CD4-positive, alpha-beta T cell (primary cell): ENCODE measurements at regions not wholly inside any gene's neighbourhood (a gene's known extent, or its start where the extent isn't known, plus 50 kb on each side); places are given as distances from the start of the nearest gene placed in this dataset.

Source experiments
- ATAC-seq: fragments of 200-7000 bp; cut with Tn5 transposase; one replicate; pipeline ENCODE4 v1.10.0; 2022; ENCODE audit warnings: mild to moderate bottlenecking; ENCODE audit not compliant: poor library complexity
- CTCF ChIA-PET: fragments of 350-600 bp; sonication (Branson Sonifier 250); formaldehyde crosslinking; loops from one replicate; lab custom pipeline; 2021; ENCODE audit warnings: antibody characterized with exemption, inconsistent platforms; lab: Charles Lee
- POLR2A ChIA-PET: fragments of 350-600 bp; sonication (Branson Sonifier 250); formaldehyde crosslinking; loops from one replicate; lab custom pipeline; 2021; ENCODE audit warnings: antibody characterized with exemption, inconsistent platforms; lab: Charles Lee
- DNase-seq, 14 experiments: peaks; one replicate each; pipeline ENCODE4 v3.0.0-alpha.2; 2013 to 2020; ENCODE audit warnings: mixed read lengths in 2 of 14
- H3K27ac ChIP-seq, 2 donors: one replicate each; pipeline versions ENCODE4 v1.5.1 to v1.7.0; 2013; ENCODE audit warnings: low read length in 2 of 2, low read depth in 1 of 2, mild to moderate bottlenecking in 1 of 2
- H3K27me3 ChIP-seq, 2 experiments: 1 replicate in 1 of 2; 2 replicates in 1 of 2; pipeline versions ENCODE4 v1.6.1 to v1.7.0; 2013; ENCODE audit warnings: low read length in 2 of 2, control low read depth in 1 of 2, mild to moderate bottlenecking in 1 of 2, moderate library complexity in 1 of 2; ENCODE audit not compliant: insufficient read depth in 2 of 2, control insufficient read depth in 1 of 2
- H3K36me3 ChIP-seq: one replicate; pipeline ENCODE4 v1.6.1; 2013; ENCODE audit warnings: low read length, control low read depth; ENCODE audit not compliant: insufficient read depth
- H3K4me1 ChIP-seq: one replicate; pipeline ENCODE4 v1.6.1; 2013; ENCODE audit warnings: low read length, control low read depth; ENCODE audit not compliant: insufficient read depth
- H3K4me3 ChIP-seq: one replicate; pipeline ENCODE4 v1.5.1; 2013; ENCODE audit warnings: mild to moderate bottlenecking, low read length, moderate library complexity
- H3K9me3 ChIP-seq, 2 experiments: 1 replicate in 1 of 2; 2 replicates in 1 of 2; pipeline versions ENCODE4 v1.6.1 to v1.7.0; 2013; ENCODE audit warnings: low read length in 2 of 2, mild to moderate bottlenecking in 2 of 2, control low read depth in 1 of 2, moderate library complexity in 1 of 2; ENCODE audit not compliant: control insufficient read depth in 1 of 2, insufficient read depth in 1 of 2
- H3K27ac Mint-ChIP-seq: one replicate; pipeline ENCODE4 v1.8.0; 2020; ENCODE audit warnings: mixed read lengths
- H3K27me3 Mint-ChIP-seq: one replicate; pipeline ENCODE4 v1.8.0; 2021; ENCODE audit warnings: mixed read lengths
- H3K36me3 Mint-ChIP-seq: one replicate; pipeline ENCODE4 v1.8.0; 2021; ENCODE audit warnings: low read depth, mixed read lengths
- H3K4me1 Mint-ChIP-seq: one replicate; pipeline ENCODE4 v1.8.0; 2021; ENCODE audit warnings: low read depth, mixed read lengths
- H3K4me3 Mint-ChIP-seq: one replicate; pipeline ENCODE4 v1.8.0; 2020; ENCODE audit warnings: mild to moderate bottlenecking, mixed read lengths
- H3K9me3 Mint-ChIP-seq: one replicate; pipeline ENCODE4 v1.8.0; 2020; ENCODE audit warnings: mixed read lengths
- CTCF ChIP-seq: fragments of 200-600 bp; IDR thresholded peaks from one replicate; pipeline ENCODE4 v1.8.0; 2022; ENCODE audit warnings: antibody characterized with exemption, mild to moderate bottlenecking
- intact Hi-C, 2 experiments: fragments of 100-400 bp; cut with DNase I in 1 of 2; cut with micrococcal nuclease in 1 of 2; formaldehyde crosslinking; loops; one replicate each; pipeline versions ENCODE4 v1.15.1 to v1.9.0; 2023 to 2025; cut with DNase I, micrococcal nuclease

GRCh38 chr19:46927106-46927505 is 66.3 kb downstream of the ARHGAP35 start:
- intact Hi-C loops: loop anchor here in 1 of 2 experiments (5.0 kb wide), 1 partner anchor 65 kb away; no protein-coding TSS in a partner anchor
- TF ChIP-seq CTCF: no peak
- peaks cover 67% of the 10 kb centered on the region for H3K4me1 Mint-ChIP-seq

GRCh38 chr19:46927893-46928292 is 67.1 kb downstream of the ARHGAP35 start:
- Mint-ChIP-seq H3K27me3 (no peaks in the 10 kb centered on the region), H3K27ac (peak overlapping the region; percentile 34), H3K9me3 (no peaks in the 10 kb centered on the region), H3K4me1 (peaks cover 67% of the 10 kb centered on the region), H3K36me3 (peaks cover 8% of the 10 kb centered on the region), H3K4me3 (no peak overlapping the region)
- H3K9me3 ChIP-seq: no peaks in the 10 kb centered on the region
- peaks cover under 1% of the 10 kb centered on the region for H3K36me3 ChIP-seq
- no peak overlapping the region for H3K4me3 ChIP-seq
- intact Hi-C loops: loop anchor here in 1 of 2 experiments (5.0 kb wide), 1 partner anchor 64 kb away; no protein-coding TSS in a partner anchor
- POLR2A ChIA-PET: interaction anchor here (1.4 to 1.8 kb wide), 2 partner anchors 27 to 43 kb away, joined by 3 to 8 read pairs; no protein-coding TSS in a partner anchor
- CTCF ChIA-PET: interaction anchor here (1.0 to 1.6 kb wide), 2 partner anchors 60 to 85 kb away, joined by 3 to 4 read pairs; no protein-coding TSS in a partner anchor
- DNase-seq: no peak
- no peak overlapping the region for H3K27ac ChIP-seq
- ATAC-seq: no peak
- no peak for TF ChIP-seq CTCF
- peaks cover 53% of the 10 kb centered on the region for H3K4me1 ChIP-seq
- no peaks in the 10 kb centered on the region for H3K27me3 ChIP-seq

More at GRCh38 chr19:46927106-46927505, 66.3 kb downstream of the ARHGAP35 start:
- POLR2A ChIA-PET: interaction anchor here (1.3 to 1.8 kb wide), 3 partner anchors 28 to 66 kb away, joined by 3 to 8 read pairs (median 3); no protein-coding TSS in a partner anchor
- H3K36me3 ChIP-seq: peaks cover 9% of the 10 kb centered on the region
- Mint-ChIP-seq H3K27me3 (no peaks in the 10 kb centered on the region), H3K4me3 (no peak overlapping the region), H3K9me3 (no peaks in the 10 kb centered on the region), H3K27ac (peak overlapping the region; percentile 34), H3K36me3 (peaks cover 16% of the 10 kb centered on the region)
- no peak overlapping the region for H3K4me3 ChIP-seq
- CTCF ChIA-PET: interaction anchor here (0.6 to 1.0 kb wide), 2 partner anchors 86 to 462 kb away, joined by 3 to 4 read pairs; no protein-coding TSS in a partner anchor
- DNase-seq: no peak
- no peak overlapping the region for H3K27ac ChIP-seq
- no peaks in the 10 kb centered on the region for H3K27me3 ChIP-seq
- peaks cover 45% of the 10 kb centered on the region for H3K4me1 ChIP-seq
- no peaks in the 10 kb centered on the region for H3K9me3 ChIP-seq
- ATAC-seq: no peak

- peaks cover 7% of the 10 kb centered on the region for H3K36me3 Mint-ChIP-seq
- no peak for TF ChIP-seq CTCF
- Histone ChIP-seq H3K27me3 (no peaks in the 10 kb centered on the region), H3K27ac (no peak overlapping the region), H3K4me3 (no peak overlapping the region), H3K36me3 (no peaks in the 10 kb centered on the region), H3K4me1 (peaks cover 53% of the 10 kb centered on the region), H3K9me3 (no peaks in the 10 kb centered on the region)
- no peaks in the 10 kb centered on the region for H3K9me3 Mint-ChIP-seq
- peaks cover 74% of the 10 kb centered on the region for H3K4me1 Mint-ChIP-seq
- peak in 1 of 14 experiments; percentile 16 for DNase-seq
- no peaks in the 10 kb centered on the region for H3K27me3 Mint-ChIP-seq
- intact Hi-C loops: loop anchor here in 1 of 2 experiments (5.0 kb wide), 1 partner anchor 63 kb away; no protein-coding TSS in a partner anchor
- ChIA-PET POLR2A (no interaction called here), CTCF (interaction anchor here (1.6 kb wide), 1 partner anchor 61 kb away, joined by 3 read pairs; no protein-coding TSS in a partner anchor)
- H3K4me3 Mint-ChIP-seq: no peak overlapping the region
- H3K27ac Mint-ChIP-seq: peak overlapping the region; percentile 42
- ATAC-seq: no peak
These were observed 68.2 kb downstream of the ARHGAP35 start for GRCh38 chr19:46928951-46929350.
